Suprapubic skin (tissue), 4 donors: ENCODE measurements at regions not wholly inside any gene's neighbourhood (a gene's known extent, or its start where the extent isn't known, plus 50 kb on each side); places are given as distances from the start of the nearest gene placed in this dataset.

Experiments used
- DNase-seq, 2 donors: peaks; one replicate each; pipeline ENCODE4 v3.0.0-alpha.2; 2019; ENCODE audit warnings: low spot score in 2 of 2
- H3K27ac ChIP-seq: fragments of 200-600 bp; sonication (generic); one replicate; pipeline ENCODE4 v1.5.1; 2019
- H3K27me3 ChIP-seq: fragments of 200-600 bp; sonication (generic); one replicate; pipeline ENCODE4 v1.5.1; 2019
- H3K36me3 ChIP-seq: fragments of 200-600 bp; sonication (generic); one replicate; pipeline ENCODE4 v1.5.1; 2019
- H3K4me1 ChIP-seq: fragments of 200-600 bp; sonication (generic); one replicate; pipeline ENCODE4 v1.5.1; 2019
- H3K4me3 ChIP-seq: fragments of 200-600 bp; sonication (generic); one replicate; pipeline ENCODE4 v1.5.1; 2019; ENCODE audit warnings: mild to moderate bottlenecking
- H3K9me3 ChIP-seq: fragments of 200-600 bp; sonication (generic); one replicate; pipeline ENCODE4 v1.5.1; 2019
- EP300 ChIP-seq: sonication (generic); formaldehyde crosslinking; IDR thresholded peaks from one replicate; pipeline ENCODE4 v1.6.1; 2017; ENCODE audit warnings: antibody characterized with exemption
- POLR2A ChIP-seq, 2 donors: fragments of 450-650 bp; IDR thresholded peaks; one replicate each; pipeline ENCODE4 v1.6.1; 2017; ENCODE audit warnings: antibody characterized with exemption in 2 of 2, mild to moderate bottlenecking in 2 of 2, moderate library complexity in 2 of 2
- POLR2AphosphoS5 ChIP-seq, 3 donors: sonication (generic); formaldehyde crosslinking; IDR thresholded peaks; one replicate each; pipeline ENCODE4 v1.6.1; 2017; ENCODE audit warnings: antibody characterized with exemption in 3 of 3
- WGBS: methylation state at CpG from one replicate; pipeline ENCODE4 v1.1.5; 2018; 5-methylcytosine and 5-hydroxymethylcytosine counted together
- TF ChIP-seq, protein P1 (sequence below), 2 donors: fragments of 200-600 bp in 1 of 2; fragments of 450-650 bp in 1 of 2; sonication (generic) in 1 of 2; IDR thresholded peaks; one replicate each; pipeline ENCODE4 v1.5.1; 2016 to 2019; ENCODE audit warnings: antibody characterized with exemption in 2 of 2, mild to moderate bottlenecking in 1 of 2, moderate library complexity in 1 of 2

DNA sequence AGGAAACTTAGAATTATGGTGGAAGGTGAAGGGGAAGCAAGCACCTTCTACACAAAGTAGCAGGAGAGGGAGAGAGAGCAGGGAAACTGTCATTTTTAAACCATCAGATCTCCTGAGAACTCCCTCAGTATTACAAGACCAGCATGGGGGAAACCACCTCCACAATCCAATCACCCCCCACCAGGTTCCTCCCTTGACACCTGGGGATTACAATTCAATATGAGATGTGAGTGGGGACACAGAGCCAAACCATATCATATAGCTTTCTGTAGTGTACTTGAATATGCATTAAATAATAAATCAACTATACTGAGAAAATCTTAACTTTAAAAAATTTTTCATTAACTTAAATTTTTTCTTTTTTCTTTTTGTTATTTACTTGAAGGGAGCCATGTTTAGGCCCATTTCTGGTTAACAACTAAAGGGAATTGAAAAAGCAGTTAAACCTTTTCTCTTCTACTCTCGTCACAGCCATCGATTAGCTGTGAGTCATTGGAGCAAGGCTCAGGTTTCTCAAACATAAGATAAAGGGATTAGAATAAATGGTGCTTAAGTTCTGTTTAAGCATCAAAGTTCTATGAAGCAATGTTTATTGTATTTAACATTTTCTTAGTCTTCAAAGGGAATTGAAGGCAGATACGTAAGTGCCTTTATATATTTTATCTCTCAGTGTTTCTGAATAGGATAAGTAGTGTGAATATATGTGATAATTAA, 72.2 kb upstream of the DPT start:
- no peak for TF ChIP-seq POLR2A (IDR thresholded peaks at IDR 0.05)
- TF ChIP-seq EP300, result no peak
- TF ChIP-seq, protein P1, sequence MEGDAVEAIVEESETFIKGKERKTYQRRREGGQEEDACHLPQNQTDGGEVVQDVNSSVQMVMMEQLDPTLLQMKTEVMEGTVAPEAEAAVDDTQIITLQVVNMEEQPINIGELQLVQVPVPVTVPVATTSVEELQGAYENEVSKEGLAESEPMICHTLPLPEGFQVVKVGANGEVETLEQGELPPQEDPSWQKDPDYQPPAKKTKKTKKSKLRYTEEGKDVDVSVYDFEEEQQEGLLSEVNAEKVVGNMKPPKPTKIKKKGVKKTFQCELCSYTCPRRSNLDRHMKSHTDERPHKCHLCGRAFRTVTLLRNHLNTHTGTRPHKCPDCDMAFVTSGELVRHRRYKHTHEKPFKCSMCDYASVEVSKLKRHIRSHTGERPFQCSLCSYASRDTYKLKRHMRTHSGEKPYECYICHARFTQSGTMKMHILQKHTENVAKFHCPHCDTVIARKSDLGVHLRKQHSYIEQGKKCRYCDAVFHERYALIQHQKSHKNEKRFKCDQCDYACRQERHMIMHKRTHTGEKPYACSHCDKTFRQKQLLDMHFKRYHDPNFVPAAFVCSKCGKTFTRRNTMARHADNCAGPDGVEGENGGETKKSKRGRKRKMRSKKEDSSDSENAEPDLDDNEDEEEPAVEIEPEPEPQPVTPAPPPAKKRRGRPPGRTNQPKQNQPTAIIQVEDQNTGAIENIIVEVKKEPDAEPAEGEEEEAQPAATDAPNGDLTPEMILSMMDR (IDR thresholded peaks at IDR 0.05), result no peak
- TF ChIP-seq POLR2AphosphoS5 (IDR thresholded peaks at IDR 0.05), result no peak
- H3K4me3 ChIP-seq, result no peak overlapping the region
- H3K27ac ChIP-seq, result no peak overlapping the region
- no peak for DNase-seq
- H3K27me3 ChIP-seq, result no peaks in the 10 kb centered on the region
- WGBS, result 86% methylated on average over 3 of the region's 3 CpGs
- H3K4me1 ChIP-seq, result no peaks in the 10 kb centered on the region
- H3K36me3 ChIP-seq, result no peaks in the 10 kb centered on the region
- no peaks in the 10 kb centered on the region for H3K9me3 ChIP-seq

DNA sequence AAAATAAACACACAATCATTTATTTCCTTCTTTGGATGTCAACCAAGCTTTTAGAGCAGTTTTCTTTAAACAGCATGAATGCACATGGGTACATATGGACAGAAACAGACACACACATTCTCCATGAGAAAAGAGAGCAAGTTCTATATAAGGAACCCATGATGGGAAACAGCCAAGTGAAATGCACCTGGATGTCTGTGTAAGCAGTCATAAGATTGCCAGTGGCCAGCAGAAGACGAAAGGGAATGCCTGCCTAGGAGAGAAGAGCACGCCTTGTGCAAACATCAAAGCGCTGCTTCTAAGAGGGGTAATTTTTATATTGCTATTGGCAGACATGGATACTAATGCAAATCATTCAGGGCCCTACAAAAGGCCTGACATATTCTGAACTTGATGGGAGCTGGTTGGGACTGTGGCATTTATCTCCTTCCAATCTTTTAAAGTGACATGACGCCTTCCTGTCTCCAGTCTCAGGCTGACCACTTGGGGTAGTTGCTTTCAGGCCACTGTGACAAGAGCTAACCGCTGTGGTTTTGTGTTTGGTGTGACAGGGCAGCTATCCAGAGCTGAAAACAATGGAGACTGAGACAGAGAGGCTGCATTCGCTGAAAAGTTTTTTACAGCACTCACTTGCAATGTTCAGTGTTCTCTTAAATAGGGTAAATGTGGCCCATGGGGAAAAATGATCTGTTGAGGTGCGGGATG, 75.0 kb upstream of the DPT start:
- no peaks in the 10 kb centered on the region for H3K4me1 ChIP-seq
- no peaks in the 10 kb centered on the region for H3K9me3 ChIP-seq
- H3K36me3 ChIP-seq, result no peaks in the 10 kb centered on the region
- H3K27ac ChIP-seq, result no peak overlapping the region
- DNase-seq, result no peak
- H3K4me3 ChIP-seq, result no peak overlapping the region
- TF ChIP-seq EP300 (no peak), POLR2AphosphoS5 (IDR thresholded peaks at IDR 0.05) (no peak), POLR2A (IDR thresholded peaks at IDR 0.05) (no peak)
- TF ChIP-seq, protein P1 (IDR thresholded peaks at IDR 0.05), result no peak
- peaks cover 4% of the 10 kb centered on the region for H3K27me3 ChIP-seq
- WGBS, result 80% methylated on average over 7 of the region's 7 CpGs

DNA sequence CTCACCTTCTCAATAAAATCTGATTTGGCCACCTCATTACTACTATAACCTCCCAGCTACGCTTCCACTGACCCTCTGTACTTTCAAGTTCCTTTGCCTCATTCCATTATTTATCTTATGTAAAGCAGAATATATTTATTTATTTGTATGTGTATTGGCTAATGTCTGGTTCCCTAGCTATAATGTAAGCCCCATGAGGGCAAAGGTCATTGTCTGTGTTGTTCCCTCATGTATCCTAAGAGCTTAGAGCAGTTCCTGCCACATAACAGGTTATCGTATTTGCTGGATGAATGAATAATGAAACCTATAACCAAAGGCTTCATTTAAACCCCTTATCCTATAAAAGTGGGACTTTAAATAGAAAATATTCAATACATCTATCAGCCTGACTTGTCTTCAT, 77.9 kb upstream of the DPT start:
- TF ChIP-seq POLR2A (IDR thresholded peaks at IDR 0.05) (no peak), EP300 (no peak), POLR2AphosphoS5 (IDR thresholded peaks at IDR 0.05) (no peak)
- TF ChIP-seq, protein P1 (IDR thresholded peaks at IDR 0.05), result no peak
- no peak overlapping the region for H3K4me3 ChIP-seq
- H3K27me3 ChIP-seq, result peaks cover 4% of the 10 kb centered on the region
- 100% methylated on average over 2 of the region's 2 CpGs for WGBS
- DNase-seq, result no peak
- H3K4me1 ChIP-seq, result no peaks in the 10 kb centered on the region
- H3K9me3 ChIP-seq, result no peaks in the 10 kb centered on the region
- H3K27ac ChIP-seq, result no peak overlapping the region
- no peaks in the 10 kb centered on the region for H3K36me3 ChIP-seq

DNA sequence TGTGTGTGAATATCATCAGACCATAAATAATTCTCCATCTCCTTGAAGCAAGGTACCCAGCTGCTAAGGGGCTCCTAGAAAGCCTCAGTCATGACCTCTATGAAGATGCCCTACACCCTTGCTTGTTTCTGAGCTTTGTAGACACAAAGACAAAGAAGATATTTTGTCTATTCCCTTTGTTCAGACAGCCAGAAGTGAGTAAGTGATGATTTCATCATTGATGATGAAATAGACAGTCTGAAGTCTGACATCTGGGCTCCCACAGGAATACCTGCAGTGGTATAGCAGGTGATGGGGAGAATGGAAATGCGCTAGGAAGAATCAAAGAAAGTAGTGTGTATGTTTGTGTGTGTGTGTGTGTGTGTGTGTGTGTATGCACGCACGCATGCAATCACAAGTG, 82.2 kb upstream of the DPT start:
- TF ChIP-seq, protein P1 (IDR thresholded peaks at IDR 0.05), result no peak
- TF ChIP-seq EP300 (no peak), POLR2AphosphoS5 (IDR thresholded peaks at IDR 0.05) (no peak), POLR2A (IDR thresholded peaks at IDR 0.05) (no peak)
- H3K9me3 ChIP-seq, result no peaks in the 10 kb centered on the region
- 79% methylated on average over 3 of the region's 3 CpGs for WGBS
- H3K4me1 ChIP-seq, result no peaks in the 10 kb centered on the region
- no peak for DNase-seq
- H3K4me3 ChIP-seq, result no peak overlapping the region
- no peak overlapping the region for H3K27ac ChIP-seq
- no peaks in the 10 kb centered on the region for H3K36me3 ChIP-seq
- H3K27me3 ChIP-seq, result peaks cover 4% of the 10 kb centered on the region

DNA sequence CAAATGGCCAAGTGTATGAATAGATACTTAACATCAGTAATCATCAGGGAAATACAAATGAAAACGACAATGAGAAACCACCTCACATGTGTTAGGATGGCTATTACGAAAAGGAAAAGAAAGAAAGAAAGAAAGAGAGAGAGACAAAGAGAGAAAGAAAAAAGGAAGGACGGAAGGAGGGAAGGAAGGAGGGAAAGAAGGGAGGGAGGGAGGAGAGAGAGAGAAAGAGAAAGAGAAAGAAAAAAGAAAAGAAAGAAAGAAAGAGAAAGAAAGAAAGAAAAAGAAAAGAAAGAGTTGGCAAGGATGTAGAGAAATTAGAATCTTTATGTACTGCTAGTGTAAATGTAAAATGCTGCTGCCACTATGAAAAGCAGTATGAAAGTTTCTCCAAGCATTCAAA, 90.7 kb upstream of the DPT start:
- Histone ChIP-seq H3K36me3 (no peaks in the 10 kb centered on the region), H3K4me1 (no peaks in the 10 kb centered on the region), H3K27ac (no peak overlapping the region), H3K9me3 (no peaks in the 10 kb centered on the region), H3K27me3 (no peaks in the 10 kb centered on the region), H3K4me3 (no peak overlapping the region)
- TF ChIP-seq POLR2AphosphoS5 (IDR thresholded peaks at IDR 0.05), result no peak
- TF ChIP-seq POLR2A (IDR thresholded peaks at IDR 0.05), result no peak
- no peak for TF ChIP-seq EP300
- no peak for DNase-seq
- 90% methylated on average over 3 of the region's 3 CpGs for WGBS
